ENCODE measurements at regions not wholly inside any gene's neighbourhood (a gene's known extent, or its start where the extent isn't known, plus 50 kb on each side); places are given as distances from the start of the nearest gene placed in this dataset.
A peak's percentile ranks its signal among the peaks of the same experiment; 100 is the strongest.

DNA sequence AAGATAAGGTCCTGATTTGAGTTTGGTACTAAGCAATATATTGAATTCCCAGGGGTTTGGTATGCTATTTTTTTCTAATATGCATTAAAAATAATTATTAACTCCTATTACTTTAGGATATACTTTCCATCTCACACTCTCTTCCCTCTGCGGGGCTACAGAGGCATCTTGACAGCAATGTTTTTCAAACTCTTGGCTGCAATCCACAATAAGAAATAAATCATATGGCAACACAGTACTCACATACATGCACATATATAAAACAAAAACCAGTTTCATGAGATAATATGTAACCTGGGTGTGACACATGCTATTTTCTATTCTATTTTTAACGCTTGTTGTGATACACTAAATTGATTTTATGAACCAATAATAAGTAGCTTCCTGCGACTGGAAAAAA is 189.5 kb downstream of the UNC5CL start:
- no peak for DNase-seq (ENCODE audit: low read depth in 2 of 3, low spot score in 2 of 3)

GRCh38 chr6:40848868-40849514 is 190.0 kb downstream of the UNC5CL start:
- no peak for DNase-seq (ENCODE audit: low read depth in 2 of 3, low spot score in 2 of 3)

DNA sequence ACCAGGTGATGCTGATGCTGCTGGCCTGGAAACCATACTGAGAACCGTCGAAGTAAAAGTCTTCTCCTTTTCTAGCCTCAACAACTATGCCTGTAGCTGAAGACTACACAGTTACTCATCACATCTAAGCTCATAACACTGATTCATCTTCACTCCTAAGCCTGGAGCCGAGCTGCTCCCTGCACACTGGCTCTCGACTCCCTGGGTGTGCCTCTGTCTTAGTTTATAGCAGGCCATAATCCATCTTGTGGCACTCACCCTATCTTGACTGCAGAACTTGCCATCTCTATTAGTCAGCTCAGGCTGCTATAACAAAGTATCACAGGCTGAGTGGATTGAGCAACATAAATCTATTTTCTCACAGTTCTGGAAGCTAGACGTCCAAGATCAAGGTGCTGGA is 191.0 kb downstream of the UNC5CL start:
- no peak for DNase-seq (ENCODE audit: low read depth in 2 of 3, low spot score in 2 of 3)

DNA sequence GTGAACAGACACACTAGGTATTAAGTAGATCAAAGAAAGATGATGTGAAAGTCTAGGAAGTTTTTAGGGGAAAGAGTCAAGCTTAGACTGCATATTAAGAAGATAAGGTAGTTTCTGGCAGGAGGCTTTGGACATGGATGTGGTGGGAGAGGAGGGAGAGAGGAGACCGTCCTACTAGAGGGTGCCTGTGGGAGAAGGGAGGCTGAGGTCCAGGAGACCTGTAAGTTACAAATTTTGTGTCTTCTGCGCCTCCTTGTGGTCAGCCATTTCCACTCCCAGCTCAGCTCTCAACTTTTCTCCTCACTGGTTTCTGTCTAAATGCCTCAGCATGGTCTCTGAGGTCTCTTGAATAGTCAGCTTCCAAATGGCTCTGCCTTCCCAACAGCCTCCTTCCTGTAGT is 193.5 kb downstream of the UNC5CL start:
- DNase-seq (ENCODE audit: low read depth in 2 of 3, low spot score in 2 of 3) = peak in 2 of 3 donors; percentile 19 to 37

DNA sequence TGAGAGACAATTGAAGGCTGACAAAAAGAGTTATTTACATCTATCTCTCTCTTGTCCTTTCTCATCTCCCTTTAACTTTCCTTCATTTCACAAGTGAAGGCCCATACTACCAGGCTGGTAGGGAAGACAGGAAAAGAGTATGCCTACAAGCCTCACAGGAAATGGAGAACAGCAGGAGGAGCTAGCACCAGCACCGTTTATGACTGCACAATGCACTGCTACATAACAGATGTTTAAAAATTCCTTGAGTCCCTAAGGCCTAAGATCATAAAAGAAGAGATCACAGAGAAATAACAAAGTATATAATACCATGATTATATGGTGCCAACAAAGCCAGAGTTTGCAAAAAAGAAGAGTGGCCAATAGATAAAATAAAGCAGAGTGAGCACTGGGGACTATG is 194.8 kb downstream of the UNC5CL start:
- DNase-seq (ENCODE audit: low read depth in 2 of 3, low spot score in 2 of 3) = no peak

- no peak for DNase-seq (ENCODE audit: low read depth in 2 of 3, low spot score in 2 of 3)
Observed at GRCh38 chr6:40841721-40842120, 197.3 kb downstream of the UNC5CL start.

GRCh38 chr6:40832691-40833090 is 206.3 kb downstream of the UNC5CL start:
- no peak for DNase-seq (ENCODE audit: low read depth in 2 of 3, low spot score in 2 of 3)

GRCh38 chr6:40831381-40831780 is 207.6 kb downstream of the UNC5CL start:
- no peak for DNase-seq (ENCODE audit: low read depth in 2 of 3, low spot score in 2 of 3)

- DNase-seq (ENCODE audit: low read depth in 2 of 3, low spot score in 2 of 3) = no peak
Observed at GRCh38 chr6:40825102-40825501, 213.9 kb downstream of the UNC5CL start.

- DNase-seq (ENCODE audit: low read depth in 2 of 3, low spot score in 2 of 3) = peak in 2 of 3 donors; percentile 62 to 80
Observed at GRCh38 chr6:40823917-40824891, 214.8 kb downstream of the UNC5CL start.

DNA sequence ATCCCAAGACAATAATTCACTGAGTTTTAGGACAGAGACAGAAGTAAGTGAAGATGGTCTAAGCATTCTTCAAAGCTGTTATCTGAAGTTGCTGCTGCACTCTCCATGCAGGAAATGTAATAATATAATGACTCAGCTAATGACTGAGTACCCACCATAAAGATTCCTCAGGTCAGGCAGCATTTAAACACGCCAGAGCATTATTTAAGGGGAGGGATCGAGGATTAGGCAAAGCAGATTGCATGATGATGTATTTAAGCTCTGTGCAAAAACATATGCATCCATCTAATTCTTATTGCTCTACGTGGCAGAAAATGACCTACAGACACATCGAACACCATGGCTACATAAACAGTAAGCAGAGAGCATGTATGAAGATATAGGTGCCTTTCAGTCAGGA is 216.4 kb downstream of the UNC5CL start:
- DNase-seq (ENCODE audit: low read depth in 2 of 3, low spot score in 2 of 3) = no peak

- DNase-seq (ENCODE audit: low read depth in 2 of 3, low spot score in 2 of 3) = no peak
Observed at GRCh38 chr6:40819182-40819834, 219.7 kb downstream of the UNC5CL start.

GRCh38 chr6:40817369-40817768 is 221.7 kb downstream of the UNC5CL start:
- DNase-seq (ENCODE audit: low read depth in 2 of 3, low spot score in 2 of 3) = no peak

GRCh38 chr6:40816601-40817000 is 222.4 kb downstream of the UNC5CL start:
- DNase-seq (ENCODE audit: low read depth in 2 of 3, low spot score in 2 of 3) = no peak

DNA sequence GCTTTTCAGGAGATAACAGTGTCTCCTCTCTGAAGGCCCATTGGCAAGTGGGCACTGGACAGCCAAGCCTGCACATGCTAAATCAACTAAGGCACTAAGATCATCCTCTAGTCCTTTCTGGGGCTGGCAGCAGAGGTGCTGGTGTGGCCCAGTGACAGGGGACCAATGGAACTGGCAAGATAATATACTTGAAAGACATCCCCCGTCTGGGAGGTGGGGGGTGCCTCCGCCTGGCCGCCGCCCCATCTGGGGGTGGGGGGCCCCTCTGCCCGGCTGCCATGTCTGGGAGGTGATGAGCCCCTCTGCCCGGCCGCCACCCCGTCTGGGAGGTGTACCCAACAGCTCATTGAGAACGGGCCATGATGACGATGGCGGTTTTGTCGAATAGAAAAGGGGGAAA is 223.3 kb downstream of the UNC5CL start:
- no peak for DNase-seq (ENCODE audit: low read depth in 2 of 3, low spot score in 2 of 3)

GRCh38 chr6:40810171-40810570 is 223.0 kb upstream of the LRFN2 start:
- no peak for DNase-seq (ENCODE audit: low read depth in 2 of 3, low spot score in 2 of 3)

DNA sequence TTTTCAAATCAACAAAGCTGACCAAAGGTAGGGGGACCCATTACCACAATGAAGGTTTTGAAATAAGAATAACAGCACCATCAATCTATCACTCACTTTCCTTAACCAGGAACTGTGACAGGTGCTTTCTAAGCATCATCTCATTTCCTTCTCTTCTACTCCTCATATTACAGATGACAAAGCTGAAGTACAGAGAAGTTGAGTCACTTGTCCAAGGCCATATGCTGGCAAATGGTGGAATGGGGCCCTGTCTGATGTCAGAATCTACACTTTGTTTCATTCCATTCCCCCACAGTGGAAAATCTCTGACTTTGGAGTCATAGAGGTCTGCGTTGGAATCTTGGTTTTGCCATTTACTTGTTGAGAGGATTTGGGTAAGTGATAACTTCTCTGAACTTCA is 222.5 kb upstream of the LRFN2 start:
- no peak for DNase-seq (ENCODE audit: low read depth in 2 of 3, low spot score in 2 of 3)

DNA sequence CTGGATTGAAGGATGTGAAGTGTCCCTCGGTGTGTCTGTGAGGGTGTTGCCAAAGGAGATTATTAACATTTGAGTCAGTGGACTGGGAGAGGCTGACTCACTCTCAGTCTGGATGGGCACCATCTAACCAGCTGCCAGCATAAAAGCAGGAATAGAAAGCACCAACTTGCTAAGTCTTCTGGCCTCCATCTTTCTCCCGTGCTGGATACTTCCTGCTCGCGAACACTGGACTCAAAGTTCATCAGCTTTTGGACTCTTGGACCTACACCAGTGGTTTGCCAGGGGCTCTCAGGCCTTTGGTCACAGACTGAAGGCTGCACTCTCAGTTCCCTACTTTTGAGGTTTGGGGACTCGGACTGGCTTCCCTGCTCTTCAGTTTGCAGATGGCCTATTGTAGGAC is 220.3 kb upstream of the LRFN2 start:
- DNase-seq (ENCODE audit: low read depth in 2 of 3, low spot score in 2 of 3) = no peak

- no peak for DNase-seq (ENCODE audit: low read depth in 2 of 3, low spot score in 2 of 3)
Observed at GRCh38 chr6:40806256-40806864, 219.2 kb upstream of the LRFN2 start.

DNA sequence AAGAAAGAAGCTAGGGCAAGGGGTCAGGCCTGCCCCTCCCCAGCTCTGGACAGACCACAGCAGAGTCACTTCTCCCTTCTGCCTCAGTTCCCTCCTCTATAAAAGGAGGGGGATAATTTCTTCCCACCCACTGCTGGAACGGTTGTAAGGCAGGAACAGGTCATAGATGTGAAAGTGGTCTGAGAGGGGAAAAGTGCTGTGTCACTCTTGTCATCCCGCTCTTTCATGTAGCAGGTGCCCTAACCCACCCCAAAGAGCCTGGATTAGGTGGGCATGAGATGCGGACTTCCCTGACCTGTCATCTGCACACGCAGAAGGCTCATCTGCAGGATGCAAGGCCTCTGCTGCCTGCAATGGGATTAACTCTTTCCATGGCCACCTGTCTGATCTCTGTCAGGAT is 218.2 kb upstream of the LRFN2 start:
- no peak for DNase-seq (ENCODE audit: low read depth in 2 of 3, low spot score in 2 of 3)

DNA sequence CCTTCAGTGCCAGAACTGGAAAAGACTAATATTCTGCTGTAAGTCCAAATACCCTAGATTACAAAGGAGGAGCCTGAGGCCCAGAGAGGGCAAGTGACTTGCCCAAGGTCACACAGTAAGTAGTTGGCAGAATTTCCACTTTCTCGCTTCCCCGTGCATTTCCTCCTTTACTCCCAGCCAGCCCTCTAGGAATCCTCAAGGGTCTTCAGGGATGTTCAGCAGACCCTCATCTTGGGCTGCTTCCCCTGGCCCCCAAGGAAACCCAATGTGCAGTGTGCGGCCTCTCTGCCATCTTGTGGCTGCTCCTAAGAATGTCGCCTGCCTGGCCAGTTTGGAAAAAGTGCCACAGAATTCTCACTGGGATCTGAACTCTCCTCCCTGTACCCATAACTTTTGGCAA is 217.7 kb upstream of the LRFN2 start:
- DNase-seq (ENCODE audit: low read depth in 2 of 3, low spot score in 2 of 3) = no peak
